SK-N-MC (cell line): ENCODE measurements at regions not wholly inside any gene's neighbourhood (a gene's known extent, or its start where the extent isn't known, plus 50 kb on each side); places are given as distances from the start of the nearest gene placed in this dataset.

Experiments
- EZH2 ChIP-seq: fragments of 200-600 bp; sonication (generic); IDR thresholded peaks from one replicate; pipeline ENCODE4 v1.6.1; 2017; ENCODE audit warnings: antibody characterized with exemption
- POLR2AphosphoS5 ChIP-seq: IDR thresholded peaks from 2 replicates; pipeline ENCODE4 v1.6.1; 2012; ENCODE audit warnings: mild to moderate bottlenecking, low read depth, low read length, borderline replicate concordance

DNA sequence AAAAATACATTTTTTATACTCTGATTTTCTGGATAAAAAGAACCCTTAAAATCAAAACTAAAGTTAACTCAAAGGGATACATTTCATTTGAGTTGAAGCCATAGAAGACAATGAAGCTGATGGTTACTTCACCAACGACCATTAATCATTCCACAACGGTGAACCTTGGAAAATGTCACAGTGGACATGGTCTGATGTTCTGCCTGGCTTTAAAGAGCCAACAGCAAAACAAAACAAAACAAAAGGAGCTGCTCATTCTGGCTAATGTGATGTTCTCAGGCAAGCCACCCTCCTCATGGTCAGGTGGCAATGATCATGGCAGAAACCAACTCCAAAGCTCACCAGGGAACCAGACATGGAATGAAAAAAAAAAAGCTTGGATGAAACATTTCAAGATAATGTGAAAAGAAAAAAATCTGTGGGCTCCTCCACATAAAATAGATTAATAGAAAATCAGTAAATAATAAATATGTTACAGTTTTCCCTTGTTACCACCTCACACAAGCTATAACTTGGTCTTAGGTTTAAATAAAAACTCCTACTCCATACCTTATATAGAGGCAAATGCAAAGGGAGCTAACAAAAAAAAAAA lies 90.1 kb upstream of the SERTAD2 start:
- TF ChIP-seq EZH2: no peak
- TF ChIP-seq POLR2AphosphoS5: no peak
